GM21447 (cell line): ENCODE measurements at regions not wholly inside any gene's neighbourhood (a gene's known extent, or its start where the extent isn't known, plus 50 kb on each side); places are given as distances from the start of the nearest gene placed in this dataset.
A peak's percentile ranks its signal among the peaks of the same experiment; 100 is the strongest.

ENCODE experiments used
- ATAC-seq: cut with Tn5 transposase; IDR thresholded peaks from one replicate; pipeline ENCODE4 v1.9.1; 2021; ENCODE audit not compliant: unreplicated experiment

- no peak for ATAC-seq
Observed at GRCh38 chr2:145731467-145731866, 1211.5 kb upstream of the ZEB2 start.

GRCh38 chr2:145729993-145730770 is 1210.3 kb upstream of the ZEB2 start:
- no peak for ATAC-seq

GRCh38 chr2:145729481-145729880 is 1209.6 kb upstream of the ZEB2 start:
- no peak for ATAC-seq

- ATAC-seq: no peak
Observed at GRCh38 chr2:145728511-145728910, 1208.6 kb upstream of the ZEB2 start.

- no peak for ATAC-seq
Observed at GRCh38 chr2:145725876-145726275, 1206.0 kb upstream of the ZEB2 start.

- no peak for ATAC-seq
Observed at GRCh38 chr2:145724311-145724898, 1204.5 kb upstream of the ZEB2 start.

- no peak for ATAC-seq
Observed at GRCh38 chr2:145723872-145724271, 1204.0 kb upstream of the ZEB2 start.

GRCh38 chr2:145721681-145722080 is 1201.8 kb upstream of the ZEB2 start:
- no peak for ATAC-seq

GRCh38 chr2:145715601-145716000 is 1195.7 kb upstream of the ZEB2 start:
- ATAC-seq: no peak

GRCh38 chr2:145710303-145710702 is 1190.4 kb upstream of the ZEB2 start:
- no peak for ATAC-seq

GRCh38 chr2:145702305-145702704 is 1182.4 kb upstream of the ZEB2 start:
- no peak for ATAC-seq

GRCh38 chr2:145692971-145693478 is 1173.1 kb upstream of the ZEB2 start:
- peak; percentile 88 for ATAC-seq

GRCh38 chr2:145691659-145692058 is 1171.7 kb upstream of the ZEB2 start:
- no peak for ATAC-seq

GRCh38 chr2:145690183-145690778 is 1170.4 kb upstream of the ZEB2 start:
- ATAC-seq: no peak

GRCh38 chr2:145689277-145689676 is 1169.4 kb upstream of the ZEB2 start:
- no peak for ATAC-seq

GRCh38 chr2:145688156-145688555 is 1168.2 kb upstream of the ZEB2 start:
- ATAC-seq: no peak

GRCh38 chr2:145687442-145688134 is 1167.7 kb upstream of the ZEB2 start:
- ATAC-seq: no peak

GRCh38 chr2:145685383-145686050 is 1165.6 kb upstream of the ZEB2 start:
- no peak for ATAC-seq

GRCh38 chr2:145682546-145683157 is 1162.7 kb upstream of the ZEB2 start:
- no peak for ATAC-seq

GRCh38 chr2:145680276-145680675 is 1160.4 kb upstream of the ZEB2 start:
- no peak for ATAC-seq

GRCh38 chr2:145677371-145677770 is 1157.5 kb upstream of the ZEB2 start:
- no peak for ATAC-seq
